ENCODE measurements at regions not wholly inside any gene's neighbourhood (a gene's known extent, or its start where the extent isn't known, plus 50 kb on each side); places are given as distances from the start of the nearest gene placed in this dataset.

- no peaks in the 10 kb centered on the region for H4K20me1 ChIP-seq (ENCODE audit: insufficient read depth)
- H3K4me3 ChIP-seq (ENCODE audit: low read length), result no peak overlapping the region
- no peaks in the 10 kb centered on the region for H3K27me3 ChIP-seq (ENCODE audit: insufficient read depth, low read depth, low read length)
- H3K36me3 ChIP-seq (ENCODE audit: insufficient read depth, low read length), result no peaks in the 10 kb centered on the region
- H3K27ac ChIP-seq (ENCODE audit: low read length), result no peak overlapping the region
- no peak for TF ChIP-seq POLR2AphosphoS5 (IDR thresholded peaks at IDR 0.05)
- TF ChIP-seq REST (IDR thresholded peaks at IDR 0.05; ENCODE audit: borderline replicate concordance), result no peak
- no peak for TF ChIP-seq TAF1 (IDR thresholded peaks at IDR 0.05; ENCODE audit: low read depth)
- no peak for TF ChIP-seq EP300 (conservative IDR thresholded peaks at IDR 0.05; ENCODE audit: poor library complexity, severe bottlenecking)
- no peak overlapping the region for H3K9ac ChIP-seq (ENCODE audit: low read length)
- H3F3A ChIP-seq (ENCODE audit: insufficient read depth, low read length, poor library complexity, severe bottlenecking), result no peaks in the 10 kb centered on the region
- H2AFZ ChIP-seq (ENCODE audit: low read depth, low read length), result no peak overlapping the region
- H3K79me2 ChIP-seq (replicated peaks; ENCODE audit: insufficient read depth, low read length), result no peaks in the 10 kb centered on the region
- no peaks in the 10 kb centered on the region for H3K9me2 ChIP-seq (ENCODE audit: insufficient read depth, low read length)
- no peaks in the 10 kb centered on the region for H3K9me3 ChIP-seq (ENCODE audit: low read length)
- H3K4me2 ChIP-seq (ENCODE audit: low read length), result no peak overlapping the region
Observed at GRCh38 chr2:64205415-64205814, 61.2 kb upstream of the PELI1 start.

GRCh38 chr2:64207573-64207972 lies 63.4 kb upstream of the PELI1 start:
- H3K9ac ChIP-seq (ENCODE audit: low read length), result no peak overlapping the region
- H3K9me3 ChIP-seq (ENCODE audit: low read length), result no peaks in the 10 kb centered on the region
- no peak overlapping the region for H2AFZ ChIP-seq (ENCODE audit: low read depth, low read length)
- no peaks in the 10 kb centered on the region for H3F3A ChIP-seq (ENCODE audit: insufficient read depth, low read length, poor library complexity, severe bottlenecking)
- H3K27me3 ChIP-seq (ENCODE audit: insufficient read depth, low read depth, low read length), result no peaks in the 10 kb centered on the region
- no peaks in the 10 kb centered on the region for H3K79me2 ChIP-seq (replicated peaks; ENCODE audit: insufficient read depth, low read length)
- H3K36me3 ChIP-seq (ENCODE audit: insufficient read depth, low read length), result no peaks in the 10 kb centered on the region
- no peak for TF ChIP-seq MXI1 (conservative IDR thresholded peaks at IDR 0.05; ENCODE audit: poor library complexity, severe bottlenecking)
- TF ChIP-seq SMC3 (conservative IDR thresholded peaks at IDR 0.05; ENCODE audit: poor library complexity), result no peak
- TF ChIP-seq RAD21 (conservative IDR thresholded peaks at IDR 0.05), result no peak
- no peak overlapping the region for H3K4me3 ChIP-seq (ENCODE audit: low read length)
- H4K20me1 ChIP-seq (ENCODE audit: insufficient read depth), result no peaks in the 10 kb centered on the region
- H3K4me2 ChIP-seq (ENCODE audit: low read length), result no peak overlapping the region
- H3K9me2 ChIP-seq (ENCODE audit: insufficient read depth, low read length), result no peaks in the 10 kb centered on the region
- no peak overlapping the region for H3K27ac ChIP-seq (ENCODE audit: low read length)

GRCh38 chr2:64210816-64211215 lies 66.6 kb upstream of the PELI1 start:
- no peaks in the 10 kb centered on the region for H3F3A ChIP-seq (ENCODE audit: insufficient read depth, low read length, poor library complexity, severe bottlenecking)
- H3K27me3 ChIP-seq (ENCODE audit: insufficient read depth, low read depth, low read length), result no peaks in the 10 kb centered on the region
- H3K79me2 ChIP-seq (replicated peaks; ENCODE audit: insufficient read depth, low read length), result no peaks in the 10 kb centered on the region
- no peak for TF ChIP-seq SMC3 (conservative IDR thresholded peaks at IDR 0.05; ENCODE audit: poor library complexity)
- TF ChIP-seq TAF1 (IDR thresholded peaks at IDR 0.05; ENCODE audit: low read depth), result no peak
- no peak for TF ChIP-seq POLR2AphosphoS5 (IDR thresholded peaks at IDR 0.05)
- TF ChIP-seq REST (IDR thresholded peaks at IDR 0.05; ENCODE audit: borderline replicate concordance), result no peak
- TF ChIP-seq RAD21 (conservative IDR thresholded peaks at IDR 0.05), result no peak
- no peak for TF ChIP-seq MXI1 (conservative IDR thresholded peaks at IDR 0.05; ENCODE audit: poor library complexity, severe bottlenecking)
- no peak for TF ChIP-seq CTCF (IDR thresholded peaks at IDR 0.05; ENCODE audit: poor library complexity, severe bottlenecking)
- no peak for TF ChIP-seq EP300 (conservative IDR thresholded peaks at IDR 0.05; ENCODE audit: poor library complexity, severe bottlenecking)
- TF ChIP-seq EZH2 (IDR thresholded peaks at IDR 0.05; ENCODE audit: borderline replicate concordance, insufficient read depth, low read length, poor library complexity, severe bottlenecking), result no peak
- H3K9ac ChIP-seq (ENCODE audit: low read length), result no peak overlapping the region
- no peak overlapping the region for H3K27ac ChIP-seq (ENCODE audit: low read length)
- H3K4me2 ChIP-seq (ENCODE audit: low read length), result no peak overlapping the region
- no peaks in the 10 kb centered on the region for H3K36me3 ChIP-seq (ENCODE audit: insufficient read depth, low read length)
- H3K4me3 ChIP-seq (ENCODE audit: low read length), result no peak overlapping the region
- H4K20me1 ChIP-seq (ENCODE audit: insufficient read depth), result no peaks in the 10 kb centered on the region
- H3K9me2 ChIP-seq (ENCODE audit: insufficient read depth, low read length), result no peaks in the 10 kb centered on the region
- no peak overlapping the region for H2AFZ ChIP-seq (ENCODE audit: low read depth, low read length)
- no peaks in the 10 kb centered on the region for H3K9me3 ChIP-seq (ENCODE audit: low read length)
